BJ (cell line): ENCODE measurements at regions not wholly inside any gene's neighbourhood (a gene's known extent, or its start where the extent isn't known, plus 50 kb on each side); places are given as distances from the start of the nearest gene placed in this dataset.

Experiments used
- CTCF ChIA-PET: fragments of 350-600 bp; formaldehyde crosslinking; extraction: SDS; loops from one replicate; lab custom pipeline; 2021; ENCODE audit warnings: antibody characterized with exemption, inconsistent platforms; lab: Yijun Ruan, JAX
- POLR2A ChIA-PET: fragments of 300-600 bp; sonication (Branson Sonifier 250); formaldehyde crosslinking; extraction: SDS; loops from one replicate; lab custom pipeline; 2021; ENCODE audit warnings: antibody characterized with exemption; lab: Charles Lee
- DNase-seq: peaks from one replicate; pipeline ENCODE4 v3.0.0-alpha.2; 2011; ENCODE audit warnings: low read depth
- H3K27me3 ChIP-seq: 2 replicates; pipeline ENCODE4 v1.6.0; 2011; ENCODE audit warnings: low read length; ENCODE audit not compliant: control insufficient read depth, insufficient read depth
- H3K36me3 ChIP-seq: 2 replicates; pipeline ENCODE4 v1.5.1; 2011; ENCODE audit warnings: low read length; ENCODE audit not compliant: control insufficient read depth, insufficient read depth
- H3K4me3 ChIP-seq: 2 replicates; pipeline ENCODE4 v1.5.1; 2011; ENCODE audit warnings: low read depth, mild to moderate bottlenecking, control low read depth, low read length
- TF ChIP-seq, protein P1 (sequence below): IDR thresholded peaks from 2 replicates; pipeline ENCODE4 v1.5.1; 2011; ENCODE audit warnings: low read depth, mild to moderate bottlenecking, control low read depth, inconsistent platforms, low read length, moderate library complexity; ENCODE audit not compliant: insufficient read depth

DNA sequence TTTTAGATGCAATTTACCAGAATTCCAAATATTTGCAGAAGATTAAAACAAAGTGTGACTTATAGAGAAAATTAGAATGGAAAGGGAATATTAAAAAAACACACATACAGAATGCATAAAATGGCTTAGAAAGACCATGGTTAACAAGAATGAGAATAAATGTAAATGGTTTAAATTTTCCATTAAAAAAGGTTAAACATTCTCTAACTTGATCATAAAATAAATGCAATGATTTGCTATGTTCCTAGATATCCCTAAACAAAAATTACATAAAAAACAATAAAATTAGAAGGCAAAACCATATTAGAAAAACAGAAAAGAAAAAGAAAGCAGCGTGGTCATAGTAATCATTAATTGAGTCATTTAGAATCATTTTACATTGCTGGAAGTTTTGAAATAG is 152.5 kb downstream of the TMEM38B start:
- ChIA-PET CTCF (no interaction called here), POLR2A (no interaction called here)
- TF ChIP-seq, protein P1, sequence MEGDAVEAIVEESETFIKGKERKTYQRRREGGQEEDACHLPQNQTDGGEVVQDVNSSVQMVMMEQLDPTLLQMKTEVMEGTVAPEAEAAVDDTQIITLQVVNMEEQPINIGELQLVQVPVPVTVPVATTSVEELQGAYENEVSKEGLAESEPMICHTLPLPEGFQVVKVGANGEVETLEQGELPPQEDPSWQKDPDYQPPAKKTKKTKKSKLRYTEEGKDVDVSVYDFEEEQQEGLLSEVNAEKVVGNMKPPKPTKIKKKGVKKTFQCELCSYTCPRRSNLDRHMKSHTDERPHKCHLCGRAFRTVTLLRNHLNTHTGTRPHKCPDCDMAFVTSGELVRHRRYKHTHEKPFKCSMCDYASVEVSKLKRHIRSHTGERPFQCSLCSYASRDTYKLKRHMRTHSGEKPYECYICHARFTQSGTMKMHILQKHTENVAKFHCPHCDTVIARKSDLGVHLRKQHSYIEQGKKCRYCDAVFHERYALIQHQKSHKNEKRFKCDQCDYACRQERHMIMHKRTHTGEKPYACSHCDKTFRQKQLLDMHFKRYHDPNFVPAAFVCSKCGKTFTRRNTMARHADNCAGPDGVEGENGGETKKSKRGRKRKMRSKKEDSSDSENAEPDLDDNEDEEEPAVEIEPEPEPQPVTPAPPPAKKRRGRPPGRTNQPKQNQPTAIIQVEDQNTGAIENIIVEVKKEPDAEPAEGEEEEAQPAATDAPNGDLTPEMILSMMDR, result no peak
- Histone ChIP-seq H3K27me3 (no peaks in the 10 kb centered on the region), H3K36me3 (no peaks in the 10 kb centered on the region), H3K4me3 (no peak overlapping the region)
- no peak for DNase-seq

GRCh38 chr9:105850852-105851500 is 156.6 kb downstream of the TMEM38B start:
- Histone ChIP-seq H3K36me3 (no peaks in the 10 kb centered on the region), H3K4me3 (no peak overlapping the region), H3K27me3 (no peaks in the 10 kb centered on the region)
- DNase-seq, result no peak
- TF ChIP-seq, protein P1, result no peak
- ChIA-PET CTCF (interaction anchor here (0.9 kb wide), 1 partner anchor 9 kb away, joined by 3 read pairs; no protein-coding TSS in a partner anchor), POLR2A (no interaction called here)

DNA sequence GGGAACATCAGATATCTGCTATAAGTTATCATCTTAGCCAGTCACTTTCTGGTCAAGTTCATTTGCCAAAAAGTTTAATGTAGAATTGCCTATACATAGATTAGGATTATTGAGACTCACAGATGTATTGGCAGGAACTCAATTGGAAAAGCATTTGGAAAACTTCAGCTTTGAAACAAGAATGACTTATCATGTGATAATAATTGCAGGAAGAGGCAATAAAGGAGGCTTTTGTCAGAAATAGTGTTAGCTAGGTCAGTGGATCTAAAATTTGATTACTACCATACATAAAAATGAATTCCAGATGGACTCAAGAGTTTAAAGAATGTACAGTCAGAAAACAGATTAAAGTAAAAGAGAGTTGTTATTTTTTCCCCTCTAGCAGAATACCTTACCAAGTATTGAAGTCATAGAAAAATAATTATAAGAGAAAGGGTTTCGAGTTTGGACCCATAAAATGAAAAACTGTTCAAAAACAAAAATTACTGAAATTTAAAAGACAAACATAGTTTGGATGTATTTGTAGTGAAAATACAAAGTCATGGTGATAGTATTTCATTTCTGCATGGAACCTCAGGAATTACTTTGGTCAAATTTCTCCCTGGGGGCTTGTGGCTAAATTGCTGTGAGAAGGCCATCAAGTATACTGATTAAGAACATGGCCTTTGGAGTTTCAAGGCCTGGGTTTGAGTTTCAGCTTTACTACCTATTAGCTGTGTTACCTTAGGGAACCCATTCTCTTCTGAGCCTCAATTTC is 159.9 kb downstream of the TMEM38B start:
- no peak overlapping the region for H3K4me3 ChIP-seq
- TF ChIP-seq, protein P1, result no peak
- CTCF ChIA-PET, result interaction anchor here (1.5 kb wide), 1 partner anchor 12 kb away, joined by 4 read pairs; no protein-coding TSS in a partner anchor
- no peak for DNase-seq
- H3K27me3 ChIP-seq, result no peaks in the 10 kb centered on the region
- POLR2A ChIA-PET, result no interaction called here
- H3K36me3 ChIP-seq, result no peaks in the 10 kb centered on the region

DNA sequence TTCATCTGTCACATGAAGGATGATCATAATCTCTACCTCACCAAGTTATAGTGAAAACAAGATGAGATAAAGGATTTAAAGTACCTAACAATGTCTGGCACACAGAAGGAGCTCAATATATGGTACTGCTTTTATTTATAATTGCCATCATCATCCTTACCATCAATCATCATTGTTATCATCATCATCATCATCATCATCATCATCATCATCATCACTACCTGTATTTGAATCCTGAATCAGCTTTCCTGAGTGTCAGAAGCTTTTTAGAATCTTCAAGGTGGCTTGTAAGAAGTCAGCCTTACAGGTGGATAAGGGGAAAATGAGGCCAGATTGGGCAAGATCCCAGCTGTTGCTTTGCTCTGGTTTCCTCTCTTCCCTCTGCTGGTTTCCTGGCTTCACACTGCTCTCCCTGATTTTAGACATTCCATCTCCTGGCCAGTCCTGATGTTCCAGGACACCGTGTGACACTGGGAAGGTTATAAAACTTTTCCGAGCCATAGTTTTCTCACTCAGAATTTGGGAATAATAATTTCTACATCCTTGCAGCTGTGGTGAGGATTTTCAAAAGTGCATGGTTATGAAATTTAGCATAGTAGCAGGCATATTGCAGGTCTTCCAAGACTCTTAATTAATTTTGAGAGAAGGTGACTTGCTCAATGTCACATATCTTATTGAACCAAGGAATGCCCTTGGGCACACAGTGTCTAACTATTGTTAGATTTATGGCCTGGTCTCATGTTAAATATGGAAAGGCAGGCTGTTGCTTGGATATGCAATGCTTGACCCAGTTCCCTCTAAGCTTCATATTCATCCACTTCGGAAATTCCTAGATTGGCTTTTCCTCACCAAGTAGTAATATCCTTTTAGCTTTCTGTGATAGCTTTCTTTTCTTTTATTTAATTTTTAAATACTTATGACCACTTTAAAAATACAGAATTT is 160.7 kb downstream of the TMEM38B start:
- TF ChIP-seq, protein P1, result no peak
- H3K4me3 ChIP-seq, result no peak overlapping the region
- ChIA-PET POLR2A (no interaction called here), CTCF (interaction anchor here (1.1 to 1.5 kb wide), 2 partner anchors 13 to 25 kb away, joined by 3 to 4 read pairs; no protein-coding TSS in a partner anchor)
- no peaks in the 10 kb centered on the region for H3K27me3 ChIP-seq
- DNase-seq, result no peak
- no peaks in the 10 kb centered on the region for H3K36me3 ChIP-seq
